Fibroblast of gingiva (primary cell): ENCODE measurements at regions not wholly inside any gene's neighbourhood (a gene's known extent, or its start where the extent isn't known, plus 50 kb on each side); places are given as distances from the start of the nearest gene placed in this dataset.
"Not testable (repeated sequence)": the region's sequence is repeated elsewhere in the genome, so short reads cannot be mapped to it uniquely, and the experiment has no call there.

Source experiments
- DNase-seq: peaks from one replicate; pipeline ENCODE4 v3.0.0-alpha.2; 2011; ENCODE audit warnings: low read depth

- DNase-seq: no peak
Observed at GRCh38 chr15:62412686-62413085, 247.6 kb upstream of the C2CD4B start.

GRCh38 chr15:62413153-62413552 lies 248.1 kb upstream of the C2CD4B start:
- peak; percentile 30 for DNase-seq

GRCh38 chr15:62413786-62414185 lies 248.7 kb upstream of the C2CD4B start:
- peak; percentile 77 for DNase-seq

GRCh38 chr15:62415498-62415897 lies 250.4 kb upstream of the C2CD4B start:
- DNase-seq: no peak

- DNase-seq: no peak
Observed at GRCh38 chr15:62416526-62416925, 251.4 kb upstream of the C2CD4B start.

- DNase-seq: no peak
Observed at GRCh38 chr15:62417439-62417838, 252.4 kb upstream of the C2CD4B start.

- DNase-seq: not testable (repeated sequence)
Observed at GRCh38 chr15:62418496-62418895, 253.4 kb upstream of the C2CD4B start.

GRCh38 chr15:62419192-62419591 lies 254.1 kb upstream of the C2CD4B start:
- no peak for DNase-seq

- not testable (repeated sequence) for DNase-seq
Observed at GRCh38 chr15:62420371-62420770, 255.3 kb upstream of the C2CD4B start.

GRCh38 chr15:62421289-62421688 lies 256.2 kb upstream of the C2CD4B start:
- no peak for DNase-seq

GRCh38 chr15:62426387-62426956 lies 261.4 kb upstream of the C2CD4B start:
- peak; percentile 52 for DNase-seq

GRCh38 chr15:62428259-62428658 lies 263.2 kb upstream of the C2CD4B start:
- no peak for DNase-seq

GRCh38 chr15:62428851-62429598 lies 263.9 kb upstream of the C2CD4B start:
- DNase-seq: no peak

- DNase-seq: no peak
Observed at GRCh38 chr15:62430056-62430455, 265.0 kb upstream of the C2CD4B start.

GRCh38 chr15:62430552-62430951 lies 265.5 kb upstream of the C2CD4B start:
- no peak for DNase-seq

GRCh38 chr15:62431008-62431797 lies 266.1 kb upstream of the C2CD4B start:
- DNase-seq: no peak

GRCh38 chr15:62431817-62432216 lies 266.7 kb upstream of the C2CD4B start:
- DNase-seq: no peak

- peak; percentile 75 for DNase-seq
Observed at GRCh38 chr15:62432702-62433398, 267.8 kb upstream of the C2CD4B start.

GRCh38 chr15:62436235-62436634 lies 271.1 kb upstream of the C2CD4B start:
- no peak for DNase-seq

GRCh38 chr15:62437753-62438152 lies 272.7 kb upstream of the C2CD4B start:
- DNase-seq: no peak

GRCh38 chr15:62439543-62440016 lies 274.5 kb upstream of the C2CD4B start:
- DNase-seq: peak; percentile 85
